MM.1S (cell line): ENCODE measurements at regions not wholly inside any gene's neighbourhood (a gene's known extent, or its start where the extent isn't known, plus 50 kb on each side); places are given as distances from the start of the nearest gene placed in this dataset.

ENCODE experiments used
- CTCF ChIP-seq: fragments of 300-600 bp; sonication (generic); IDR thresholded peaks from 2 replicates; pipeline ENCODE4 v1.5.1; 2016; ENCODE audit warnings: antibody characterized with exemption, low read length, mixed read lengths
- EZH2 ChIP-seq: fragments of 300-600 bp; sonication (generic); optimal IDR thresholded peaks from 2 replicates; pipeline ENCODE3; 2017; ENCODE audit warnings: low read depth, mild to moderate bottlenecking, antibody characterized with exemption, low read length, mixed read lengths
- EZH2phosphoT487 ChIP-seq: fragments of 300-600 bp; sonication (generic); IDR thresholded peaks from 2 replicates; pipeline ENCODE4 v1.6.1; 2018; ENCODE audit warnings: antibody characterized with exemption, low read length

GRCh38 chr2:208872591-208872990 is 466.0 kb downstream of the PTH2R start:
- TF ChIP-seq CTCF (no peak), EZH2 (no peak), EZH2phosphoT487 (no peak)
